ENCODE measurements at regions not wholly inside any gene's neighbourhood (a gene's known extent, or its start where the extent isn't known, plus 50 kb on each side); places are given as distances from the start of the nearest gene placed in this dataset.
A peak's percentile ranks its signal among the peaks of the same experiment; 100 is the strongest.

- peak overlapping the region in 1 of 2 donors; percentile 49 for H3K27ac ChIP-seq (ENCODE audit: low read depth in 1 of 2, low read length in 1 of 2)
- no peaks in the 10 kb centered on the region for H3K9me3 ChIP-seq (ENCODE audit: control insufficient read depth in 4 of 4, insufficient read depth in 3 of 4, low read length in 3 of 4)
- ATAC-seq (ENCODE audit: insufficient read depth, low FRiP score) (peak; percentile 39), DNase-seq (peak in 1 of 3 donors; percentile 16)
- no peaks in the 10 kb centered on the region for H3K4me1 ChIP-seq (ENCODE audit: control insufficient read depth in 5 of 5, insufficient read depth in 5 of 5, low read length in 5 of 5)
- H3K36me3 ChIP-seq (ENCODE audit: control insufficient read depth in 4 of 4, insufficient read depth in 4 of 4, low read length in 4 of 4): no peaks in the 10 kb centered on the region
- no peak for TF ChIP-seq CTCF (IDR thresholded peaks at IDR 0.05; ENCODE audit: control extremely low read depth, extremely low read depth)
- H3K27me3 ChIP-seq (ENCODE audit: control insufficient read depth in 3 of 3, insufficient read depth in 3 of 3, low read length in 2 of 3): no peaks in the 10 kb centered on the region
- no peak overlapping the region for H3K4me3 ChIP-seq
- peak overlapping the region in 1 of 2 donors; percentile 19 for H3K9ac ChIP-seq (ENCODE audit: insufficient read depth in 1 of 2, low read length in 2 of 2)
Observed at GRCh38 chr3:102132370-102132769, 283.1 kb downstream of the NFKBIZ start.

DNA sequence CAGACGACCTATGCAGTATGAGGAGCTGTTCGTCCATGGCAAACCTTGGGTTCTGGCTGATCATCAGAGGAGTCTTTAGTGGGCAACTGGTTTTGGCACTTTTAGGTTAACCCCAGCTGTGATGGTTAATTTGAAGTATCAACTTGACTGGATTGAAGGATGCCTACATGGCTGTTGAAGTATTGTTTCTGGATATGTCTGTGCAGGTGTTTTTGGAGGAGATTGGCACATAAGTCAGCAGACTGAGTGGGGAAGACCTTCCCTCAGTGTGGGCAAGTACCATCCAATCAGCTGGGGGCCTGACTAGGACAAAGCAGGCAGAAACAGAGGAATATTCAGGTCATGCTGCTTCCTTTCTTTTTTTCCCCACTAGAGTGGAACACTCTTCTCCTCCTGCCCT is 284.1 kb downstream of the NFKBIZ start:
- no peak for TF ChIP-seq CTCF (IDR thresholded peaks at IDR 0.05; ENCODE audit: control extremely low read depth, extremely low read depth)
- 95 to 96% methylated on average over 2 of the region's 2 CpGs for WGBS, 2 donors
- no peaks in the 10 kb centered on the region for H3K27me3 ChIP-seq (ENCODE audit: control insufficient read depth in 3 of 3, insufficient read depth in 3 of 3, low read length in 2 of 3)
- DNase-seq: no peak
- H3K4me3 ChIP-seq: no peak overlapping the region
- H3K36me3 ChIP-seq (ENCODE audit: control insufficient read depth in 4 of 4, insufficient read depth in 4 of 4, low read length in 4 of 4): no peaks in the 10 kb centered on the region
- no peak overlapping the region for H3K27ac ChIP-seq (ENCODE audit: low read depth in 1 of 2, low read length in 1 of 2)
- H3K9ac ChIP-seq (ENCODE audit: insufficient read depth in 1 of 2, low read length in 2 of 2): no peak overlapping the region
- H3K9me3 ChIP-seq (ENCODE audit: control insufficient read depth in 4 of 4, insufficient read depth in 3 of 4, low read length in 3 of 4): no peaks in the 10 kb centered on the region
- H3K4me1 ChIP-seq (ENCODE audit: control insufficient read depth in 5 of 5, insufficient read depth in 5 of 5, low read length in 5 of 5): no peaks in the 10 kb centered on the region
- no peak for ATAC-seq (ENCODE audit: insufficient read depth, low FRiP score)

DNA sequence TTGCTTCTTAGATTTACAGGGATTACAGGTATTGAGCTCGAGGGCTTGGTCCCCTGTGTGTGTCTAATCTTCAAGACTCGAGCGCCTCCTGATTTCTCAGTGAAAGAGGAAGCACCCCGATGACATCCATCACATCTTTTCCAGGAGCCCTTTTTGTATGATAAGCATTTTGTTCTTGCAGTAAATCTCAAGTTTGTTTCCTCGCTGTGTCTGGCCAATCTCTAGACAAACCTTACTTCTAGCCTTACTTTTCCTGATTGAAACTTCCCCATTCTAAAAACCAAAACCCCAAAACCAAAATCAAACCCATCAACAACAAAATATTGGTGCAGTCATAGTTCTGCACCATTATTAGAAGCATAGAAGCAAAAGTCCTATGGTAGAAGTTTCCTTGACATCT is 286.0 kb downstream of the NFKBIZ start:
- Histone ChIP-seq H3K9ac (ENCODE audit: insufficient read depth in 1 of 2, low read length in 2 of 2) (no peak overlapping the region), H3K27me3 (ENCODE audit: control insufficient read depth in 3 of 3, insufficient read depth in 3 of 3, low read length in 2 of 3) (no peaks in the 10 kb centered on the region), H3K4me1 (ENCODE audit: control insufficient read depth in 5 of 5, insufficient read depth in 5 of 5, low read length in 5 of 5) (no peaks in the 10 kb centered on the region), H3K27ac (ENCODE audit: low read depth in 1 of 2, low read length in 1 of 2) (no peak overlapping the region), H3K4me3 (no peak overlapping the region), H3K9me3 (ENCODE audit: control insufficient read depth in 4 of 4, insufficient read depth in 3 of 4, low read length in 3 of 4) (no peaks in the 10 kb centered on the region), H3K36me3 (ENCODE audit: control insufficient read depth in 4 of 4, insufficient read depth in 4 of 4, low read length in 4 of 4) (no peaks in the 10 kb centered on the region)
- DNase-seq (no peak), ATAC-seq (ENCODE audit: insufficient read depth, low FRiP score) (no peak)
- TF ChIP-seq CTCF (IDR thresholded peaks at IDR 0.05; ENCODE audit: control extremely low read depth, extremely low read depth): no peak
- 29 to 66% methylated on average over 5 of the region's 5 CpGs for WGBS, 2 donors

- TF ChIP-seq CTCF (IDR thresholded peaks at IDR 0.05; ENCODE audit: control extremely low read depth, extremely low read depth): no peak
- ATAC-seq (ENCODE audit: insufficient read depth, low FRiP score) (no peak), DNase-seq (no peak)
- H3K4me3 ChIP-seq: no peak overlapping the region
- H3K36me3 ChIP-seq (ENCODE audit: control insufficient read depth in 4 of 4, insufficient read depth in 4 of 4, low read length in 4 of 4): no peaks in the 10 kb centered on the region
- no peak overlapping the region for H3K27ac ChIP-seq (ENCODE audit: low read depth in 1 of 2, low read length in 1 of 2)
- no peak overlapping the region for H3K9ac ChIP-seq (ENCODE audit: insufficient read depth in 1 of 2, low read length in 2 of 2)
- H3K27me3 ChIP-seq (ENCODE audit: control insufficient read depth in 3 of 3, insufficient read depth in 3 of 3, low read length in 2 of 3): no peaks in the 10 kb centered on the region
- no peaks in the 10 kb centered on the region for H3K9me3 ChIP-seq (ENCODE audit: control insufficient read depth in 4 of 4, insufficient read depth in 3 of 4, low read length in 3 of 4)
- no peaks in the 10 kb centered on the region for H3K4me1 ChIP-seq (ENCODE audit: control insufficient read depth in 5 of 5, insufficient read depth in 5 of 5, low read length in 5 of 5)
- 86 to 89% methylated on average over 2 of the region's 2 CpGs for WGBS, 2 donors
Observed at GRCh38 chr3:102136183-102136582, 286.9 kb downstream of the NFKBIZ start.

All from lung (tissue), 11 donors.